H9 (cell line): ENCODE measurements at regions not wholly inside any gene's neighbourhood (a gene's known extent, or its start where the extent isn't known, plus 50 kb on each side); places are given as distances from the start of the nearest gene placed in this dataset.

Experiments
- DNase-seq: peaks from one replicate; pipeline ENCODE4 v3.0.0-alpha.2; 2017
- H2AFZ ChIP-seq: one replicate; pipeline ENCODE4 v1.6.1; 2013; ENCODE audit warnings: mild to moderate bottlenecking, low read length, control low read depth, moderate library complexity
- H2AK5ac ChIP-seq: 2 replicates; pipeline ENCODE4 v1.6.1; 2013; ENCODE audit warnings: low read length, control low read depth, mixed read lengths; ENCODE audit not compliant: insufficient read length
- H2BK120ac ChIP-seq: one replicate; pipeline ENCODE4 v1.6.1; 2013; ENCODE audit warnings: low read depth, mild to moderate bottlenecking, low read length, control low read depth, inconsistent platforms; ENCODE audit not compliant: poor library complexity, severe bottlenecking
- H2BK12ac ChIP-seq: 2 replicates; pipeline ENCODE4 v1.6.1; 2013; ENCODE audit warnings: low read length, control low read depth, mixed read lengths, low read depth; ENCODE audit not compliant: insufficient read length
- H2BK15ac ChIP-seq: 2 replicates; pipeline ENCODE4 v1.6.1; 2013; ENCODE audit warnings: low read depth, low read length, control low read depth
- H2BK20ac ChIP-seq: one replicate; pipeline ENCODE4 v1.6.1; 2013; ENCODE audit warnings: low read depth, mild to moderate bottlenecking, low read length, control low read depth, inconsistent platforms; ENCODE audit not compliant: poor library complexity, severe bottlenecking
- H2BK5ac ChIP-seq: 2 replicates; pipeline ENCODE4 v1.6.1; 2013; ENCODE audit warnings: low read length, control low read depth, mixed read lengths; ENCODE audit not compliant: insufficient read length
- H3K14ac ChIP-seq: 2 replicates; pipeline ENCODE4 v1.6.1; 2013; ENCODE audit warnings: low read length, control low read depth; ENCODE audit not compliant: insufficient read depth
- H3K18ac ChIP-seq: 2 replicates; pipeline ENCODE4 v1.6.1; 2013; ENCODE audit warnings: low read depth, mild to moderate bottlenecking, mixed read lengths, low read length, control low read depth; ENCODE audit not compliant: insufficient read length
- H3K23ac ChIP-seq: 2 replicates; pipeline ENCODE4 v1.6.1; 2013; ENCODE audit warnings: low read length, control low read depth, mixed read lengths, low read depth; ENCODE audit not compliant: insufficient read length
- H3K23me2 ChIP-seq: 2 replicates; pipeline ENCODE4 v1.6.1; 2013; ENCODE audit warnings: low read depth, mild to moderate bottlenecking, mixed read lengths, low read length, control low read depth; ENCODE audit not compliant: insufficient read length, poor library complexity, severe bottlenecking
- H3K27ac ChIP-seq: 2 replicates; pipeline ENCODE4 v1.5.1; 2013; ENCODE audit warnings: low read length, control low read depth, mixed read lengths, low read depth; ENCODE audit not compliant: insufficient read length
- H3K27me3 ChIP-seq: 2 replicates; pipeline ENCODE4 v1.6.1; 2013; ENCODE audit warnings: low read length, control low read depth, inconsistent platforms; ENCODE audit not compliant: insufficient read depth
- H3K4ac ChIP-seq: 2 replicates; pipeline ENCODE4 v1.6.1; 2013; ENCODE audit warnings: low read depth, mild to moderate bottlenecking, control low read depth, inconsistent platforms, low read length, moderate library complexity
- H3K4me1 ChIP-seq: 2 replicates; pipeline ENCODE4 v1.6.1; 2013; ENCODE audit warnings: low read length, control low read depth, inconsistent platforms; ENCODE audit not compliant: insufficient read depth
- H3K4me2 ChIP-seq: 2 replicates; pipeline ENCODE4 v1.6.1; 2013; ENCODE audit warnings: low read length, control low read depth, mixed read lengths; ENCODE audit not compliant: insufficient read length, insufficient read depth
- H3K56ac ChIP-seq: 2 replicates; pipeline ENCODE4 v1.6.1; 2013; ENCODE audit warnings: low read depth, mild to moderate bottlenecking, mixed read lengths, low read length, control low read depth; ENCODE audit not compliant: insufficient read length
- H3K79me1 ChIP-seq: 2 replicates; pipeline ENCODE4 v1.6.1; 2013; ENCODE audit warnings: low read depth, mild to moderate bottlenecking, moderate library complexity, low read length, control low read depth, inconsistent platforms; ENCODE audit not compliant: insufficient read depth, poor library complexity, severe bottlenecking
- H3K79me2 ChIP-seq: 2 replicates; pipeline ENCODE4 v1.6.1; 2013; ENCODE audit warnings: low read length, control low read depth, inconsistent platforms; ENCODE audit not compliant: insufficient read depth
- H3K9ac ChIP-seq: 2 replicates; pipeline ENCODE4 v1.6.1; 2013; ENCODE audit warnings: low read length, control low read depth, mixed read lengths; ENCODE audit not compliant: insufficient read length; ENCODE audit errors: extremely low read depth
- H3K9me3 ChIP-seq: one replicate; pipeline ENCODE4 v1.6.1; 2013; ENCODE audit warnings: low read depth, low read length, inconsistent platforms; ENCODE audit not compliant: control insufficient read depth
- H3T11ph ChIP-seq: one replicate; pipeline ENCODE4 v1.6.1; 2013; ENCODE audit warnings: mild to moderate bottlenecking, low read length, control low read depth, inconsistent platforms
- H4K20me1 ChIP-seq: one replicate; pipeline ENCODE4 v1.6.1; 2013; ENCODE audit not compliant: control insufficient read depth, insufficient read length, insufficient read depth
- H4K5ac ChIP-seq: 2 replicates; pipeline ENCODE4 v1.6.1; 2013; ENCODE audit warnings: low read depth, mild to moderate bottlenecking, mixed read lengths, low read length, control low read depth; ENCODE audit not compliant: insufficient read length
- H4K8ac ChIP-seq: replicated peaks from 2 replicates; pipeline ENCODE4 v1.6.1; 2013; ENCODE audit warnings: low read length, control low read depth, mixed read lengths, low read depth; ENCODE audit not compliant: insufficient read length
- H4K91ac ChIP-seq: 2 replicates; pipeline ENCODE4 v1.6.1; 2013; ENCODE audit warnings: low read depth, mild to moderate bottlenecking, moderate library complexity, mixed read lengths, low read length, control low read depth; ENCODE audit not compliant: insufficient read length
- H3K27ac Mint-ChIP-seq, 3 experiments: 2 replicates in 2 of 3; 3 replicates in 1 of 3; pipeline ENCODE4 v1.8.0; 2020 to 2021; ENCODE audit warnings: mixed read lengths in 3 of 3, mild to moderate bottlenecking in 1 of 3, moderate library complexity in 1 of 3
- H3K27me3 Mint-ChIP-seq: 2 replicates; pipeline ENCODE4 v1.8.0; 2021; ENCODE audit warnings: low read depth, mild to moderate bottlenecking, moderate library complexity, mixed read lengths
- H3K36me3 Mint-ChIP-seq, 3 experiments: 2 replicates in 2 of 3; 3 replicates in 1 of 3; pipeline ENCODE4 v1.8.0; 2020 to 2021; ENCODE audit warnings: low read depth in 3 of 3, mixed read lengths in 3 of 3; ENCODE audit not compliant: insufficient read depth in 1 of 3
- H3K4me1 Mint-ChIP-seq, 2 experiments: 2 replicates each; pipeline ENCODE4 v1.8.0; 2020; ENCODE audit warnings: mixed read lengths in 2 of 2
- H3K4me3 Mint-ChIP-seq, 2 experiments: 2 replicates in 1 of 2; 3 replicates in 1 of 2; pipeline ENCODE4 v1.8.0; 2020 to 2021; ENCODE audit warnings: mild to moderate bottlenecking in 2 of 2, mixed read lengths in 2 of 2, moderate library complexity in 1 of 2
- H3K9me3 Mint-ChIP-seq, 2 experiments: 2 replicates in 1 of 2; 3 replicates in 1 of 2; pipeline ENCODE4 v1.8.0; 2020; ENCODE audit warnings: mild to moderate bottlenecking in 2 of 2, mixed read lengths in 2 of 2, moderate library complexity in 1 of 2
- CTCF ChIP-seq: fragments of 200-600 bp; sonication (generic); conservative IDR thresholded peaks from 3 replicates; pipeline ENCODE4 v1.8.0; 2021; ENCODE audit warnings: antibody characterized with exemption, mild to moderate bottlenecking
- WGBS: extraction: QIAGEN DNeasy Blood & Tissue Kit; methylation state at CpG from one replicate; pipeline ENCODE4 v1.1.7; 2013; ENCODE audit warnings: missing lambda C conversion rate, low lambda C conversion rate, mixed read lengths; ENCODE audit not compliant: insufficient read length; ENCODE audit errors: extremely low coverage; 5-methylcytosine and 5-hydroxymethylcytosine counted together

GRCh38 chr1:101295209-101295608 is 58.4 kb downstream of the S1PR1 start:
- Mint-ChIP-seq H3K27ac (no peak overlapping the region), H3K36me3 (no peaks in the 10 kb centered on the region), H3K4me3 (no peak overlapping the region), H3K27me3 (no peaks in the 10 kb centered on the region; the same call in 1 of the 2 replicates), H3K9me3 (no peaks in the 10 kb centered on the region), H3K4me1 (peaks cover 10% of the 10 kb centered on the region in 2 experiments)
- Histone ChIP-seq H3K27ac (no peak overlapping the region), H2BK15ac (no peak overlapping the region), H3K79me1 (no peaks in the 10 kb centered on the region), H3K9me3 (no peaks in the 10 kb centered on the region), H3T11ph (no peak overlapping the region), H3K79me2 (no peaks in the 10 kb centered on the region), H3K14ac (no peak overlapping the region), H2AK5ac (no peak overlapping the region), H3K4ac (no peak overlapping the region), H3K23me2 (no peaks in the 10 kb centered on the region), H2BK20ac (no peak overlapping the region), H2AFZ (no peak overlapping the region), H2BK12ac (no peak overlapping the region), H3K18ac (no peak overlapping the region), H3K27me3 (no peaks in the 10 kb centered on the region), H3K23ac (no peak overlapping the region), H2BK120ac (no peak overlapping the region), H3K4me2 (no peak overlapping the region), H4K91ac (no peak overlapping the region), H3K4me1 (no peaks in the 10 kb centered on the region), H4K20me1 (no peaks in the 10 kb centered on the region), H4K5ac (no peak overlapping the region), H4K8ac (no peak overlapping the region), H3K56ac (no peak overlapping the region), H3K9ac (no peak overlapping the region), H2BK5ac (no peak overlapping the region)
- no peak for TF ChIP-seq CTCF
- DNase-seq = no peak
- WGBS = no CpG with 5 or more reads among the region's 4 CpGs
